OCI-LY7 (cell line): ENCODE measurements at regions not wholly inside any gene's neighbourhood (a gene's known extent, or its start where the extent isn't known, plus 50 kb on each side); places are given as distances from the start of the nearest gene placed in this dataset.

Source experiments
- BruUV-seq: library from RNA; stranded (reverse); fragments of 400-500 nt; replicated peaks from 2 replicates; lab custom pipeline; 2021; lab: Mats Ljungman, UMichigan
- CTCF ChIA-PET: fragments of 300-600 bp; sonication (Branson Sonifier 250); formaldehyde crosslinking; loops from one replicate; lab custom pipeline; 2022; ENCODE audit warnings: antibody characterized with exemption; ENCODE audit not compliant: unreplicated experiment; lab: Charles Lee
- POLR2A ChIA-PET: fragments of 300-600 bp; sonication (Branson Sonifier 250); formaldehyde crosslinking; loops from one replicate; lab custom pipeline; 2022; ENCODE audit warnings: antibody characterized with exemption; lab: Charles Lee
- DNase-seq: peaks from one replicate; pipeline ENCODE4 v3.0.0-alpha.2; 2015; ENCODE audit warnings: low spot score
- H2AFZ ChIP-seq: fragments of 200-600 bp; sonication (generic), shearing (Covaris generic); 2 replicates; pipeline ENCODE4 v1.6.1; 2014; ENCODE audit warnings: mild to moderate bottlenecking, antibody characterized with exemption, low read length, moderate library complexity
- H3K27ac ChIP-seq: fragments of 200-600 bp; sonication (generic); 2 replicates; pipeline ENCODE4 v1.5.1; 2014; ENCODE audit warnings: mixed run types, low read depth, mild to moderate bottlenecking, moderate library complexity, low read length, inconsistent platforms; ENCODE audit not compliant: poor library complexity, severe bottlenecking
- H3K36me3 ChIP-seq: fragments of 200-600 bp; sonication (generic); 2 replicates; pipeline ENCODE4 v1.6.1; 2014; ENCODE audit warnings: mild to moderate bottlenecking, antibody characterized with exemption, low read length, moderate library complexity, mixed read lengths; ENCODE audit not compliant: insufficient read depth
- H3K4me1 ChIP-seq: fragments of 200-600 bp; sonication (generic); 2 replicates; pipeline ENCODE4 v1.5.1; 2014; ENCODE audit warnings: mild to moderate bottlenecking, low read length; ENCODE audit not compliant: insufficient read depth, poor library complexity, severe bottlenecking
- H3K4me2 ChIP-seq: fragments of 200-600 bp; sonication (generic); 2 replicates; pipeline ENCODE4 v1.6.1; 2014; ENCODE audit warnings: mild to moderate bottlenecking, low read length
- H3K4me3 ChIP-seq: fragments of 200-600 bp; sonication (generic); 2 replicates; pipeline ENCODE4 v1.5.1; 2014; ENCODE audit warnings: mild to moderate bottlenecking, low read depth, low read length; ENCODE audit not compliant: poor library complexity, severe bottlenecking
- H3K79me2 ChIP-seq: fragments of 200-600 bp; sonication (generic); 2 replicates; pipeline ENCODE4 v1.6.1; 2016; ENCODE audit warnings: low read depth, mild to moderate bottlenecking, low read length, moderate library complexity, mixed read lengths; ENCODE audit not compliant: insufficient read depth
- H3K9me2 ChIP-seq: fragments of 200-600 bp; sonication (generic); 2 replicates; pipeline ENCODE4 v1.6.1; 2016; ENCODE audit warnings: mild to moderate bottlenecking, low read length, mixed read lengths; ENCODE audit not compliant: insufficient read depth
- H3K9me3 ChIP-seq: fragments of 200-600 bp; sonication (generic); 2 replicates; pipeline ENCODE4 v1.6.1; 2014; ENCODE audit warnings: mild to moderate bottlenecking, mixed run types, low read length, mixed read lengths
- H4K20me1 ChIP-seq: fragments of 200-600 bp; sonication (generic); 2 replicates; pipeline ENCODE4 v1.6.1; 2014; ENCODE audit warnings: mild to moderate bottlenecking, antibody characterized with exemption, low read length, moderate library complexity, mixed read lengths; ENCODE audit not compliant: insufficient read depth
- CTCF ChIP-seq: fragments of 200-600 bp; sonication (generic); conservative IDR thresholded peaks from 2 replicates; pipeline ENCODE4 v1.5.1; 2014; ENCODE audit warnings: mild to moderate bottlenecking, antibody characterized with exemption, low read length, moderate library complexity, mixed read lengths
- EZH2phosphoT487 ChIP-seq: fragments of 200-600 bp; sonication (generic); IDR thresholded peaks from 2 replicates; pipeline ENCODE4 v1.6.1; 2018; ENCODE audit warnings: low read depth, borderline replicate concordance, mild to moderate bottlenecking, mixed run types, antibody characterized with exemption, low read length, moderate library complexity, mixed read lengths
- intact Hi-C: fragments of 100-400 bp; cut with micrococcal nuclease; formaldehyde crosslinking; loops from one replicate; pipeline ENCODE4 v1.10.0; 2022; ENCODE audit not compliant: unreplicated experiment

- Histone ChIP-seq H3K4me1 (no peaks in the 10 kb centered on the region), H3K36me3 (no peaks in the 10 kb centered on the region), H3K79me2 (no peaks in the 10 kb centered on the region), H3K27ac (no peak overlapping the region), H3K9me3 (no peaks in the 10 kb centered on the region), H3K9me2 (no peaks in the 10 kb centered on the region), H3K4me2 (no peak overlapping the region), H4K20me1 (no peaks in the 10 kb centered on the region), H3K4me3 (no peak overlapping the region), H2AFZ (no peak overlapping the region)
- TF ChIP-seq EZH2phosphoT487 (no peak), CTCF (no peak)
- ChIA-PET POLR2A (interaction anchor here (0.6 kb wide), 1 partner anchor 1356 kb away, joined by 3 read pairs; no protein-coding TSS in a partner anchor), CTCF (no interaction called here)
- DNase-seq = no peak
- BruUV-seq = no TSS peak
- intact Hi-C loops = no loop called here
These were observed 473.0 kb downstream of the ZSWIM6 start for GRCh38 chr5:61805101-61805500.

- Histone ChIP-seq H2AFZ (no peak overlapping the region), H3K79me2 (no peaks in the 10 kb centered on the region), H3K4me3 (no peak overlapping the region), H3K9me2 (no peaks in the 10 kb centered on the region), H3K4me1 (no peaks in the 10 kb centered on the region), H3K36me3 (no peaks in the 10 kb centered on the region), H3K9me3 (no peaks in the 10 kb centered on the region), H3K27ac (no peak overlapping the region), H4K20me1 (no peaks in the 10 kb centered on the region), H3K4me2 (no peak overlapping the region)
- no TSS peak for BruUV-seq
- intact Hi-C loops = no loop called here
- TF ChIP-seq CTCF (no peak), EZH2phosphoT487 (no peak)
- ChIA-PET POLR2A (interaction anchor here (0.8 kb wide), 1 partner anchor 192 kb away, joined by 3 read pairs; no protein-coding TSS in a partner anchor), CTCF (no interaction called here)
- no peak for DNase-seq
These were observed 474.5 kb downstream of the ZSWIM6 start for GRCh38 chr5:61806491-61807020.

- Histone ChIP-seq H3K9me3 (no peaks in the 10 kb centered on the region), H4K20me1 (no peaks in the 10 kb centered on the region), H3K4me2 (no peak overlapping the region), H3K79me2 (no peaks in the 10 kb centered on the region), H3K36me3 (no peaks in the 10 kb centered on the region), H2AFZ (no peak overlapping the region), H3K4me1 (no peaks in the 10 kb centered on the region), H3K27ac (no peak overlapping the region), H3K9me2 (no peaks in the 10 kb centered on the region), H3K4me3 (no peak overlapping the region)
- no peak for DNase-seq
- CTCF ChIA-PET = no interaction called here
- BruUV-seq = no TSS peak
- TF ChIP-seq CTCF (no peak), EZH2phosphoT487 (no peak)
- POLR2A ChIA-PET = interaction anchor here (0.6 kb wide), 1 partner anchor 30 kb away, joined by 3 read pairs; no protein-coding TSS in a partner anchor
- intact Hi-C loops = no loop called here
These were observed 476.0 kb downstream of the ZSWIM6 start for GRCh38 chr5:61808091-61808490.
